Cardiac muscle cell (in vitro differentiated cells and primary cell): ENCODE measurements at regions not wholly inside any gene's neighbourhood (a gene's known extent, or its start where the extent isn't known, plus 50 kb on each side); places are given as distances from the start of the nearest gene placed in this dataset.

ENCODE experiments used
- DNase-seq, 2 donors: peaks; one replicate each; pipeline versions ENCODE4 v3.0.0 to v3.0.0-alpha.2; 2010 to 2017; ENCODE audit warnings: low read depth in 1 of 2, low spot score in 1 of 2
- H3K27ac ChIP-seq: fragments of 200-600 bp; sonication (generic); 2 replicates; pipeline ENCODE4 v1.5.1; 2016
- H3K27me3 ChIP-seq: fragments of 200-600 bp; sonication (generic); 2 replicates; pipeline ENCODE4 v1.6.0; 2016; ENCODE audit warnings: control low read depth
- H3K36me3 ChIP-seq: fragments of 200-600 bp; sonication (generic); 2 replicates; pipeline ENCODE4 v1.5.1; 2016; ENCODE audit warnings: control low read depth
- H3K4me1 ChIP-seq: fragments of 200-600 bp; sonication (generic); 2 replicates; pipeline ENCODE4 v1.8.1; 2017; ENCODE audit warnings: low read depth, mild to moderate bottlenecking, mixed run types
- H3K4me3 ChIP-seq: fragments of 200-600 bp; sonication (generic); 2 replicates; pipeline ENCODE4 v1.5.1; 2016; ENCODE audit warnings: mild to moderate bottlenecking
- H3K9me3 ChIP-seq: fragments of 200-600 bp; sonication (generic); 2 replicates; pipeline ENCODE4 v1.5.1; 2017; ENCODE audit warnings: low read depth, mild to moderate bottlenecking, control low read depth
- CTCF ChIP-seq: IDR thresholded peaks from 2 replicates; pipeline ENCODE4 v1.5.1; 2012; ENCODE audit warnings: low read depth, mild to moderate bottlenecking, low read length

DNA sequence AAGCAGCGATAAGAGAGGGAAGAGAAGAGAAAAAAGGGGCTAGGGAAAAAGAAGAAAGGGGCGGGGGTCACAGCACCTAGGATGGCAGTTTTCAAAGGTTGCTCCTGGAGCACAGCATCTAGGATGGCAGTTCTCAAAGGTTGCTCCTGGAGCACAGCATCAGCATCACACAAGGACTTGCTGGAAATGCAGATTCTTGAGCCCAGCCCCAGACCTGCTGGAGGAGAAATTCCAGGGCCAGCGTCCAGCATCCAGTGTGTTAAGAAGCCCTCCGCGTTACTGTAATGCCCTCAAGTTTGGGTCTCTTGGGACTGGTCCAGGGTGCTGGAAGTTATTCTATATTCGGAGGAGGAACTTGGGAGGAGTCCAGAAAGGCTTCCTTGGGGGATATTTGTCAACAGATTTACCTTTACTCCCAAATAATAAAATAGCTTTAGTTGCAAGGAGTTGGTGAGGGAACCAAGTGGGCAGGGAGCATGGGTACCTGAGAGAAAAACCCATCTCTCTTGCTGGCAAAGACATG is 519.4 kb downstream of the SHQ1 start:
- no peak overlapping the region for H3K4me3 ChIP-seq
- TF ChIP-seq CTCF = no peak
- DNase-seq = no peak
- H3K27me3 ChIP-seq = no peaks in the 10 kb centered on the region
- peak overlapping the region; percentile 73 for H3K27ac ChIP-seq
- no peaks in the 10 kb centered on the region for H3K9me3 ChIP-seq
- peaks cover 34% of the 10 kb centered on the region for H3K4me1 ChIP-seq
- H3K36me3 ChIP-seq = no peaks in the 10 kb centered on the region

GRCh38 chr3:72327008-72327407 is 521.2 kb downstream of the SHQ1 start:
- Histone ChIP-seq H3K9me3 (no peaks in the 10 kb centered on the region), H3K27ac (no peak overlapping the region), H3K4me3 (no peak overlapping the region), H3K27me3 (no peaks in the 10 kb centered on the region), H3K36me3 (no peaks in the 10 kb centered on the region), H3K4me1 (peaks cover 26% of the 10 kb centered on the region)
- TF ChIP-seq CTCF = no peak
- DNase-seq = no peak

DNA sequence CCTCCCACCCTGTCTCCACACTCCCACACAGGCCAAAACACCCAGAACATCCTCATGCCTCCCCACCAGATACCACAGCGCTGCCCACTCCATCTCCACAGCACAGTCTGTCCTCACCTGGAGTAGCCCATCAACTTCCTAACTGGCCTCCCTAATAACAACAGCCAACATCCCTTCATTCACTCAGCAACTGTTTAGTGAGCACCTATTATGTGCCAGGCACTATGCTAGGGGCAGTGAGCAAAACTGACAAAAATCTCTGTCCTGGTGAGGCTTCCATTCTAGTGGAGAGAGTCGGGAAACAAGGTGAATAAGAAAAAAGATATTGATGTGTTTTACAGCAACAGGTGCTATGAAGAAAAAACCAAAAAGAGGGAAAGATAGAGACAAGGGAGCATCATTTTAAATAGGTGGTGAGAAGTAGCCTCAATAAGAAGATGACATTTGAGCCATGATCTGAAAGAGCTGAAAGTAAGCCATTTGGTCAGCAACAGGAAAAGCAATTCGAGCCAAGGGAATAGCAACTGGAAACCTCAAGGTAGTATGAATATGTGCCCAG is 523.9 kb downstream of the SHQ1 start:
- Histone ChIP-seq H3K9me3 (no peaks in the 10 kb centered on the region), H3K27ac (no peak overlapping the region), H3K4me1 (peaks cover 15% of the 10 kb centered on the region), H3K4me3 (no peak overlapping the region), H3K27me3 (no peaks in the 10 kb centered on the region), H3K36me3 (no peaks in the 10 kb centered on the region)
- no peak for DNase-seq
- no peak for TF ChIP-seq CTCF

DNA sequence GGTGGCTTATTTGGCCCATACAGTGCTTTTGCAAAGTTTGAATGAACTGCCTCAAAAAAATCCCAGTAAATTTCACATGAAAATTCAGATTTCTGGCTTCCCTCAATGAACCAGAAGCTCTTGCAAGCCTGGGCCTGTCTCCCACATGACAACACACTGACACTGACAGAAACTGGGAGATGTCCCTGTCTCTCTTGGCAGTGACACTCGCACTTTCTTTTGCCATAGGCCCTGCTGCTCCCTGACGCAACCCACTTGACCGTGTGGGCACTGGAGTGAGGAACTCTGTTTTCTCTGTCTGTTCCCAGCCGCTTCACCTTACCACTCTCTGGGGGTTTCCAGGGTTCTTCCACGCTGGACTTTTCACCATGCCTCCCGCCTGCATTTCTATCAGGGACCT is 524.5 kb downstream of the SHQ1 start:
- no peaks in the 10 kb centered on the region for H3K27me3 ChIP-seq
- peaks cover 15% of the 10 kb centered on the region for H3K4me1 ChIP-seq
- TF ChIP-seq CTCF = no peak
- H3K4me3 ChIP-seq = no peak overlapping the region
- no peak overlapping the region for H3K27ac ChIP-seq
- no peaks in the 10 kb centered on the region for H3K36me3 ChIP-seq
- DNase-seq = no peak
- no peaks in the 10 kb centered on the region for H3K9me3 ChIP-seq

GRCh38 chr3:72322264-72322976 is 525.8 kb downstream of the SHQ1 start:
- no peak for TF ChIP-seq CTCF
- Histone ChIP-seq H3K27ac (no peak overlapping the region), H3K27me3 (no peaks in the 10 kb centered on the region)

More at GRCh38 chr3:72322264-72322976, 525.8 kb downstream of the SHQ1 start:
- H3K4me3 ChIP-seq = no peak overlapping the region
- H3K36me3 ChIP-seq = no peaks in the 10 kb centered on the region
- no peaks in the 10 kb centered on the region for H3K9me3 ChIP-seq
- peaks cover 18% of the 10 kb centered on the region for H3K4me1 ChIP-seq
- DNase-seq = no peak
